Progenitor cell of endocrine pancreas (in vitro differentiated cells): ENCODE measurements at regions not wholly inside any gene's neighbourhood (a gene's known extent, or its start where the extent isn't known, plus 50 kb on each side); places are given as distances from the start of the nearest gene placed in this dataset.
A peak's percentile ranks its signal among the peaks of the same experiment; 100 is the strongest.

ENCODE experiments used
- DNase-seq: peaks from one replicate; pipeline ENCODE4 v3.0.0; 2021; ENCODE audit warnings: low spot score; ENCODE audit not compliant: unreplicated experiment
- H3K27ac Mint-ChIP-seq: 2 replicates; pipeline ENCODE4 v1.8.0; 2021; ENCODE audit warnings: mild to moderate bottlenecking, moderate library complexity, mixed read lengths
- H3K27me3 Mint-ChIP-seq: 2 replicates; pipeline ENCODE4 v1.8.0; 2021; ENCODE audit warnings: mixed read lengths
- H3K36me3 Mint-ChIP-seq: 2 replicates; pipeline ENCODE4 v1.8.0; 2022; ENCODE audit warnings: mixed read lengths; ENCODE audit not compliant: insufficient read depth
- H3K4me1 Mint-ChIP-seq: 2 replicates; pipeline ENCODE4 v1.8.0; 2021; ENCODE audit warnings: low read depth, mixed read lengths
- H3K4me3 Mint-ChIP-seq: 2 replicates; pipeline ENCODE4 v1.8.0; 2021; ENCODE audit warnings: low read depth, mild to moderate bottlenecking, moderate library complexity, mixed read lengths
- H3K9me3 Mint-ChIP-seq: 2 replicates; pipeline ENCODE4 v1.8.0; 2021; ENCODE audit warnings: low read depth, mixed read lengths
- CTCF ChIP-seq: fragments of 200-600 bp; sonication (generic); IDR thresholded peaks from one replicate; pipeline ENCODE4 v1.5.0; 2021; ENCODE audit warnings: antibody characterized with exemption, mild to moderate bottlenecking; ENCODE audit not compliant: unreplicated experiment

- no peak for TF ChIP-seq CTCF
- H3K27ac Mint-ChIP-seq, result no peak overlapping the region
- no peak overlapping the region for H3K4me3 Mint-ChIP-seq
- no peaks in the 10 kb centered on the region for H3K36me3 Mint-ChIP-seq
- DNase-seq, result no peak
- no peaks in the 10 kb centered on the region for H3K9me3 Mint-ChIP-seq
- no peaks in the 10 kb centered on the region for H3K27me3 Mint-ChIP-seq
- no peaks in the 10 kb centered on the region for H3K4me1 Mint-ChIP-seq
These were observed 161.9 kb upstream of the PRNP start for GRCh38 chr20:4524307-4524706.

GRCh38 chr20:4522310-4522709 is 163.9 kb upstream of the PRNP start:
- no peak for DNase-seq
- H3K27me3 Mint-ChIP-seq, result no peaks in the 10 kb centered on the region
- H3K36me3 Mint-ChIP-seq, result no peaks in the 10 kb centered on the region
- no peaks in the 10 kb centered on the region for H3K9me3 Mint-ChIP-seq
- H3K4me3 Mint-ChIP-seq, result no peak overlapping the region
- no peak overlapping the region for H3K27ac Mint-ChIP-seq
- H3K4me1 Mint-ChIP-seq, result no peaks in the 10 kb centered on the region
- TF ChIP-seq CTCF, result no peak

- H3K36me3 Mint-ChIP-seq, result no peaks in the 10 kb centered on the region
- no peaks in the 10 kb centered on the region for H3K9me3 Mint-ChIP-seq
- H3K4me1 Mint-ChIP-seq, result no peaks in the 10 kb centered on the region
- no peak overlapping the region for H3K4me3 Mint-ChIP-seq
- H3K27me3 Mint-ChIP-seq, result no peaks in the 10 kb centered on the region
- no peak for TF ChIP-seq CTCF
- no peak for DNase-seq
- H3K27ac Mint-ChIP-seq, result no peak overlapping the region
These were observed 164.9 kb upstream of the PRNP start for GRCh38 chr20:4521170-4521968.

GRCh38 chr20:4519534-4519933 is 166.7 kb upstream of the PRNP start:
- no peaks in the 10 kb centered on the region for H3K4me1 Mint-ChIP-seq
- no peak for DNase-seq
- H3K36me3 Mint-ChIP-seq, result no peaks in the 10 kb centered on the region
- peaks cover 3% of the 10 kb centered on the region for H3K27me3 Mint-ChIP-seq
- TF ChIP-seq CTCF, result peak; percentile 44
- no peaks in the 10 kb centered on the region for H3K9me3 Mint-ChIP-seq
- H3K27ac Mint-ChIP-seq, result no peak overlapping the region
- no peak overlapping the region for H3K4me3 Mint-ChIP-seq

- TF ChIP-seq CTCF, result no peak
- H3K4me3 Mint-ChIP-seq, result no peak overlapping the region
- no peaks in the 10 kb centered on the region for H3K9me3 Mint-ChIP-seq
- DNase-seq, result no peak
- H3K36me3 Mint-ChIP-seq, result no peaks in the 10 kb centered on the region
- H3K27me3 Mint-ChIP-seq, result peaks cover 6% of the 10 kb centered on the region
- no peak overlapping the region for H3K27ac Mint-ChIP-seq
- no peaks in the 10 kb centered on the region for H3K4me1 Mint-ChIP-seq
These were observed 169.4 kb upstream of the PRNP start for GRCh38 chr20:4516876-4517275.
